Brain microvascular endothelial cell (primary cell): ENCODE measurements at regions not wholly inside any gene's neighbourhood (a gene's known extent, or its start where the extent isn't known, plus 50 kb on each side); places are given as distances from the start of the nearest gene placed in this dataset.

Source experiments
- DNase-seq: peaks from one replicate; pipeline ENCODE4 v3.0.0-alpha.2; 2020
- H3K27ac ChIP-seq: fragments of 250-450 bp; sonication (Bioruptor Pico); 2 replicates; pipeline ENCODE4 v1.5.1; 2020; ENCODE audit warnings: mild to moderate bottlenecking, moderate library complexity
- H3K27me3 ChIP-seq: fragments of 250-450 bp; sonication (Bioruptor Pico); replicated peaks from 2 replicates; pipeline ENCODE4 v1.5.1; 2020; ENCODE audit warnings: mild to moderate bottlenecking
- H3K36me3 ChIP-seq: fragments of 250-450 bp; sonication (Bioruptor Pico); replicated peaks from 2 replicates; pipeline ENCODE4 v1.5.1; 2020; ENCODE audit warnings: mild to moderate bottlenecking
- H3K4me3 ChIP-seq: 2 replicates; pipeline ENCODE4 v1.5.1; 2011; ENCODE audit warnings: low read depth, mild to moderate bottlenecking, control low read depth, low read length, moderate library complexity
- in situ Hi-C: cut with HindIII; loops from 2 replicates; pipeline ENCODE4 v1.10.0; 2017; ENCODE audit warnings: low sequenced_read_pairs, low pct_ligation_motif_present
- TF ChIP-seq, protein P1 (sequence below): IDR thresholded peaks from 2 replicates; pipeline ENCODE4 v1.5.1; 2011; ENCODE audit warnings: low read depth, mild to moderate bottlenecking, moderate library complexity, low read length, control low read depth, inconsistent platforms; ENCODE audit errors: missing control alignments

DNA sequence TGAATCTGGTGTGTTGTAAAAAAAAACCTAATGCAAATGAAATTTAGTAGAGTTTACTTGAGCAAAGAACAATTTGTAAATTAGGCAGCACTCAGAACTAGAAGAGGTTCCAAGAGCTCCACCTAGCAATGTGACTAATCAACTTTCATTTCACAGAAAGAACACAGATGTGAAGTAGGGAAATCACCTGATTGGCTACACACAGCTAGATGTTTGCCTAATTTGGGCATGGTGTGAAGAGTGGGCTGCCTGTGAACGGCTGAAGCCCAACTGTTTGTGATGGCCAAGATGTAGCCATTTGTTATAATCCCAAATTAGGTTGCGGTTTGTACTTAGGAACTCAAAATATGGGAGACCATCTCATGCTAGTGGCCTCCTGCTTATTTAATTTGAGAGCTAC lies 724.4 kb upstream of the SLITRK5 start:
- in situ Hi-C loops, result no loop called here
- no peak overlapping the region for H3K27ac ChIP-seq
- H3K4me3 ChIP-seq, result no peak overlapping the region
- TF ChIP-seq, protein P1, sequence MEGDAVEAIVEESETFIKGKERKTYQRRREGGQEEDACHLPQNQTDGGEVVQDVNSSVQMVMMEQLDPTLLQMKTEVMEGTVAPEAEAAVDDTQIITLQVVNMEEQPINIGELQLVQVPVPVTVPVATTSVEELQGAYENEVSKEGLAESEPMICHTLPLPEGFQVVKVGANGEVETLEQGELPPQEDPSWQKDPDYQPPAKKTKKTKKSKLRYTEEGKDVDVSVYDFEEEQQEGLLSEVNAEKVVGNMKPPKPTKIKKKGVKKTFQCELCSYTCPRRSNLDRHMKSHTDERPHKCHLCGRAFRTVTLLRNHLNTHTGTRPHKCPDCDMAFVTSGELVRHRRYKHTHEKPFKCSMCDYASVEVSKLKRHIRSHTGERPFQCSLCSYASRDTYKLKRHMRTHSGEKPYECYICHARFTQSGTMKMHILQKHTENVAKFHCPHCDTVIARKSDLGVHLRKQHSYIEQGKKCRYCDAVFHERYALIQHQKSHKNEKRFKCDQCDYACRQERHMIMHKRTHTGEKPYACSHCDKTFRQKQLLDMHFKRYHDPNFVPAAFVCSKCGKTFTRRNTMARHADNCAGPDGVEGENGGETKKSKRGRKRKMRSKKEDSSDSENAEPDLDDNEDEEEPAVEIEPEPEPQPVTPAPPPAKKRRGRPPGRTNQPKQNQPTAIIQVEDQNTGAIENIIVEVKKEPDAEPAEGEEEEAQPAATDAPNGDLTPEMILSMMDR, result peak; percentile 16
- DNase-seq, result no peak
- H3K36me3 ChIP-seq, result no peaks in the 10 kb centered on the region
- H3K27me3 ChIP-seq, result no peaks in the 10 kb centered on the region

DNA sequence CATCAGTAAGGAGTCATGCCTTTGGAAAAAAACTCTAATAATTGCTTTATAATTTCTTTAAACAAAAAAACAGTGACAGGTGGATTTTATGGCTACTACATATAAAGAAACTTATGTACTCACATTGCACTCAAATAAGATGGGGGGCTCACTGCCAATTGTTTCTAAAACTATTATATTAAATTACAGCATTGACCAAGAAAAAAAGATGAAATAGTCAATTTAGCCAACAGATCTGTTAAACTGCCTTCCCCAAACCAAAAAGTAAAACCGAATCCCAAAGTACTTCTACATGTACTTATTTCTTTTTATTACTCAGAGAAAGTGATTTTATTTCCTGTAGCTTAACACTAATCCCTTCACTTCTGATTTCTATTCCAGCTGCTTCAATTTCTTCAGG lies 716.8 kb upstream of the SLITRK5 start:
- DNase-seq, result no peak
- Histone ChIP-seq H3K4me3 (no peak overlapping the region), H3K27ac (no peak overlapping the region), H3K27me3 (no peaks in the 10 kb centered on the region), H3K36me3 (no peaks in the 10 kb centered on the region)
- TF ChIP-seq, protein P1, result no peak
- in situ Hi-C loops, result no loop called here

DNA sequence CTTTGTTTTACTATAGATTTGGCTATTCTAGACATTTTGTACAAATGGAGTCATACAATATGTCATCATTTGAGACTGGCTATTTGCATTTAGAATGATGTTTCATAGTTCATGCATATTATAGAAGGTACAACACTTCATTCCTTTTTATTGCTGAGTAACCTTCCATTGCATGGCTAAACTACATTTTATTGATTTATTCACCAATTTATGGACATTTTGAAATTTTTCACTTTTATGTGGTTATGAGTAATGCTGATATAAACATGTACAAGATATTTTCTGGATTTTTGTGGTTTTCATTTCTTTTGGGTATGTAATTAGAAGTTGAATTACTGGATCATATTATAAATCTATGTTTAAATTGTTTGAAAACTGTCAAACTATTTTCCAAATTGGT lies 710.3 kb upstream of the SLITRK5 start:
- H3K27ac ChIP-seq, result no peak overlapping the region
- no peaks in the 10 kb centered on the region for H3K27me3 ChIP-seq
- H3K36me3 ChIP-seq, result no peaks in the 10 kb centered on the region
- H3K4me3 ChIP-seq, result no peak overlapping the region
- TF ChIP-seq, protein P1, result no peak
- in situ Hi-C loops, result no loop called here
- no peak for DNase-seq

DNA sequence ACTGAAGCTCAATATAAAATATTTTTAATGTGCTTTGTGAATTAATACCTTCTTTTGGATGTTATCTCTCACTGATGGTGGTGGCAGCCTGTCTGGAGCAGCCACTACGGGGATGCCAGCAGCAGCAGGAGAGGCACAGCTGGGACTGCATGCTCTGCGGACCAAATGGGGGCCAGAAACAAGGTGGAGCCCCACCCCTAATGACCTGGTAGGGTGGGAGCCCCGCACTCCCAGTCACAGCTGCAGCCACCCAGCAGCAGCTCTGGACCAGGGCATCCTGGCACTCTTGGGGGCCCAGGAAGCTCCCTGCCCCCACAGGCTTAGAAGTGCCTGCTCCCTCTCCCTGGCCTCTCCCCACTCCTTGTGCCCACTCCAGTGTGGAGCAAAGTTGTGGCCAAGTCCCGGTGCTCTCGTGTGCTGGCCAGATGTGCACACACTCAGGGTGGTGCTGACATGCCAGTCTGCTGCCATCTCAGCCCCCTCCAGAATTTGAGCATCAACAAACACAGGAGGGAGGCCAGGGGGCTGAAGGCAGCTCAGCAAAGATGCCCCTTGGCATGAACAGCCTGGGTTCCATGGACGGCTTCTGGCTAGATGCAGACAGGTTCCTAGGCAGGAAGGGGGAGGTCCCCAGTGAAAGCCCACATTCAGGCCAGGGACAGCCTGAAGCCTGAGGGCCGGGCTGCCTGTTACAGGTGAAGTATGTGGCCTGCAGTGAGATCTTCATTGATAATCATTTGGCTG lies 696.7 kb upstream of the SLITRK5 start:
- H3K4me3 ChIP-seq, result no peak overlapping the region
- no peak overlapping the region for H3K27ac ChIP-seq
- H3K36me3 ChIP-seq, result no peaks in the 10 kb centered on the region
- H3K27me3 ChIP-seq, result no peaks in the 10 kb centered on the region
- in situ Hi-C loops, result no loop called here
- no peak for DNase-seq
- TF ChIP-seq, protein P1, result no peak

DNA sequence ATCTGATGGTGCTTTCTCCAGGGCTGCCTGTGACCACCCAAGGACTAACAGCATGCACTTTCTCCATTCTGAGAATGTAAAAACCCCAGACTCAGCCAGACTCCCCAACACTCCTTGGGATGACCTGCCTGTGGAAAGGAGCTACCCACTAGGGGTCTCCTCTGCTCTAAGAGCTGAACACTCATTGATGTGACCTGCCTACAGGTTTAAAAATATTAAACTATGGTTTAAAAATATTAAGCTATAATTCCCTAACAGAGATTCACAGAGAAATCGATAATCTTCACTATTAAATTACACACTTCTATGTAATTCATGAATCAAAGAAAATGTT lies 696.2 kb upstream of the SLITRK5 start:
- TF ChIP-seq, protein P1, result peak; percentile 49
- no peak for DNase-seq
- H3K27me3 ChIP-seq, result no peaks in the 10 kb centered on the region
- no peak overlapping the region for H3K27ac ChIP-seq
- no peaks in the 10 kb centered on the region for H3K36me3 ChIP-seq
- in situ Hi-C loops, result no loop called here
- H3K4me3 ChIP-seq, result no peak overlapping the region
